ENCODE measurements at regions not wholly inside any gene's neighbourhood (a gene's known extent, or its start where the extent isn't known, plus 50 kb on each side); places are given as distances from the start of the nearest gene placed in this dataset.

- TF ChIP-seq NRF1 (conservative IDR thresholded peaks at IDR 0.05; ENCODE audit: low read depth, low read length), result no peak
- TF ChIP-seq NKRF (conservative IDR thresholded peaks at IDR 0.05), result no peak
- TF ChIP-seq KDM1A (IDR thresholded peaks at IDR 0.05; ENCODE audit: borderline replicate concordance), result no peak
- TF ChIP-seq POLR2AphosphoS2 (IDR thresholded peaks at IDR 0.05; ENCODE audit: low read depth, low read length), result no peak
- TF ChIP-seq ZSCAN29 (IDR thresholded peaks at IDR 0.05), result peak; percentile 85
- no peak for TF ChIP-seq TCF12 (IDR thresholded peaks at IDR 0.05; ENCODE audit: low read depth, low read length)
- TF ChIP-seq, protein P1, sequence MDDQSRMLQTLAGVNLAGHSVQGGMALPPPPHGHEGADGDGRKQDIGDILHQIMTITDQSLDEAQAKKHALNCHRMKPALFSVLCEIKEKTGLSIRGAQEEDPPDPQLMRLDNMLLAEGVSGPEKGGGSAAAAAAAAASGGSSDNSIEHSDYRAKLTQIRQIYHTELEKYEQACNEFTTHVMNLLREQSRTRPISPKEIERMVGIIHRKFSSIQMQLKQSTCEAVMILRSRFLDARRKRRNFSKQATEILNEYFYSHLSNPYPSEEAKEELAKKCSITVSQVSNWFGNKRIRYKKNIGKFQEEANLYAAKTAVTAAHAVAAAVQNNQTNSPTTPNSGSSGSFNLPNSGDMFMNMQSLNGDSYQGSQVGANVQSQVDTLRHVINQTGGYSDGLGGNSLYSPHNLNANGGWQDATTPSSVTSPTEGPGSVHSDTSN (IDR thresholded peaks at IDR 0.05; ENCODE audit: insufficient replicate concordance, low read depth, low read length), result no peak
- no peak for TF ChIP-seq SP1 (IDR thresholded peaks at IDR 0.05; ENCODE audit: low read depth, low read length)
- TF ChIP-seq, protein P2, sequence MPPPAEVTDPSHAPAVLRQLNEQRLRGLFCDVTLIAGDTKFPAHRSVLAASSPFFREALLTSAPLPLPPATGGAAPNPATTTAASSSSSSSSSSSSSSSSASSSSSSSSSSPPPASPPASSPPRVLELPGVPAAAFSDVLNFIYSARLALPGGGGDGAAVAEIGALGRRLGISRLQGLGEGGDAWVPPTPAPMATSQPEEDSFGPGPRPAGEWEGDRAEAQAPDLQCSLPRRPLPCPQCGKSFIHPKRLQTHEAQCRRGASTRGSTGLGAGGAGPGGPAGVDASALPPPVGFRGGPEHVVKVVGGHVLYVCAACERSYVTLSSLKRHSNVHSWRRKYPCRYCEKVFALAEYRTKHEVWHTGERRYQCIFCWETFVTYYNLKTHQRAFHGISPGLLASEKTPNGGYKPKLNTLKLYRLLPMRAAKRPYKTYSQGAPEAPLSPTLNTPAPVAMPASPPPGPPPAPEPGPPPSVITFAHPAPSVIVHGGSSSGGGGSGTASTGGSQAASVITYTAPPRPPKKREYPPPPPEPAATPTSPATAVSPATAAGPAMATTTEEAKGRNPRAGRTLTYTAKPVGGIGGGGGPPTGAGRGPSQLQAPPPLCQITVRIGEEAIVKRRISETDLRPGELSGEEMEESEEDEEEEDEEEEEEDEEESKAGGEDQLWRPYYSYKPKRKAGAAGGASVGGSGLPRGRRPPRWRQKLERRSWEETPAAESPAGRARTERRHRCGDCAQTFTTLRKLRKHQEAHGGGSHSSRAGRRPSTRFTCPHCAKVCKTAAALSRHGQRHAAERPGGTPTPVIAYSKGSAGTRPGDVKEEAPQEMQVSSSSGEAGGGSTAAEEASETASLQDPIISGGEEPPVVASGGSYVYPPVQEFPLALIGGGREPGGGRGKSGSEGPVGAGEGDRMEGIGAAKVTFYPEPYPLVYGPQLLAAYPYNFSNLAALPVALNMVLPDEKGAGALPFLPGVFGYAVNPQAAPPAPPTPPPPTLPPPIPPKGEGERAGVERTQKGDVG (CRISPR knock-in tag; IDR thresholded peaks at IDR 0.05), result no peak
- no peak for TF ChIP-seq SIX5 (IDR thresholded peaks at IDR 0.05; ENCODE audit: low read depth, low read length, severe bottlenecking)
- no peak for TF ChIP-seq CREM (IDR thresholded peaks at IDR 0.05; ENCODE audit: low read depth)
- TF ChIP-seq RELA (IDR thresholded peaks at IDR 0.05; ENCODE audit: borderline replicate concordance, partially characterized antibody), result no peak
- TF ChIP-seq NR2C2 (IDR thresholded peaks at IDR 0.05; ENCODE audit: borderline replicate concordance, control insufficient read depth, insufficient read length, low read depth), result no peak
- no peak for TF ChIP-seq STAT3 (IDR thresholded peaks at IDR 0.05; ENCODE audit: low read depth, low read length)
- TF ChIP-seq MTA3 (IDR thresholded peaks at IDR 0.05; ENCODE audit: borderline replicate concordance, low read length), result no peak
- TF ChIP-seq ZNF384 (IDR thresholded peaks at IDR 0.05; ENCODE audit: borderline replicate concordance, low read depth, low read length), result no peak
- TF ChIP-seq NR2F1 (conservative IDR thresholded peaks at IDR 0.05), result no peak
- TF ChIP-seq MEF2B (IDR thresholded peaks at IDR 0.05; ENCODE audit: partially characterized antibody, poor library complexity, severe bottlenecking), result peak; percentile 58
- TF ChIP-seq SUPT20H (IDR thresholded peaks at IDR 0.05; ENCODE audit: borderline replicate concordance, control insufficient read depth, low read depth, low read length), result no peak
- no peak for TF ChIP-seq RFX5 (IDR thresholded peaks at IDR 0.05; ENCODE audit: low read depth, low read length)
- TF ChIP-seq, protein P3, sequence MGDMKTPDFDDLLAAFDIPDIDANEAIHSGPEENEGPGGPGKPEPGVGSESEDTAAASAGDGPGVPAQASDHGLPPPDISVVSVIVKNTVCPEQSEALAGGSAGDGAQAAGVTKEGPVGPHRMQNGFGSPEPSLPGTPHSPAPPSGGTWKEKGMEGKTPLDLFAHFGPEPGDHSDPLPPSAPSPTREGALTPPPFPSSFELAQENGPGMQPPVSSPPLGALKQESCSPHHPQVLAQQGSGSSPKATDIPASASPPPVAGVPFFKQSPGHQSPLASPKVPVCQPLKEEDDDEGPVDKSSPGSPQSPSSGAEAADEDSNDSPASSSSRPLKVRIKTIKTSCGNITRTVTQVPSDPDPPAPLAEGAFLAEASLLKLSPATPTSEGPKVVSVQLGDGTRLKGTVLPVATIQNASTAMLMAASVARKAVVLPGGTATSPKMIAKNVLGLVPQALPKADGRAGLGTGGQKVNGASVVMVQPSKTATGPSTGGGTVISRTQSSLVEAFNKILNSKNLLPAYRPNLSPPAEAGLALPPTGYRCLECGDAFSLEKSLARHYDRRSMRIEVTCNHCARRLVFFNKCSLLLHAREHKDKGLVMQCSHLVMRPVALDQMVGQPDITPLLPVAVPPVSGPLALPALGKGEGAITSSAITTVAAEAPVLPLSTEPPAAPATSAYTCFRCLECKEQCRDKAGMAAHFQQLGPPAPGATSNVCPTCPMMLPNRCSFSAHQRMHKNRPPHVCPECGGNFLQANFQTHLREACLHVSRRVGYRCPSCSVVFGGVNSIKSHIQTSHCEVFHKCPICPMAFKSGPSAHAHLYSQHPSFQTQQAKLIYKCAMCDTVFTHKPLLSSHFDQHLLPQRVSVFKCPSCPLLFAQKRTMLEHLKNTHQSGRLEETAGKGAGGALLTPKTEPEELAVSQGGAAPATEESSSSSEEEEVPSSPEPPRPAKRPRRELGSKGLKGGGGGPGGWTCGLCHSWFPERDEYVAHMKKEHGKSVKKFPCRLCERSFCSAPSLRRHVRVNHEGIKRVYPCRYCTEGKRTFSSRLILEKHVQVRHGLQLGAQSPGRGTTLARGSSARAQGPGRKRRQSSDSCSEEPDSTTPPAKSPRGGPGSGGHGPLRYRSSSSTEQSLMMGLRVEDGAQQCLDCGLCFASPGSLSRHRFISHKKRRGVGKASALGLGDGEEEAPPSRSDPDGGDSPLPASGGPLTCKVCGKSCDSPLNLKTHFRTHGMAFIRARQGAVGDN (IDR thresholded peaks at IDR 0.05), result no peak
- TF ChIP-seq KAT2A (conservative IDR thresholded peaks at IDR 0.05; ENCODE audit: control insufficient read depth, low read depth, low read length), result no peak
Observed at GRCh38 chr18:27240383-27240782, 55.3 kb upstream of the CHST9 start (continued).

Measured in GM12878 (cell line).